Muscle of leg (tissue), 3 donors: ENCODE measurements at regions not wholly inside any gene's neighbourhood (a gene's known extent, or its start where the extent isn't known, plus 50 kb on each side); places are given as distances from the start of the nearest gene placed in this dataset.

ENCODE experiments used
- DNase-seq: peaks from one replicate; pipeline ENCODE4 v3.0.0; 2013
- H3K27ac ChIP-seq: one replicate; pipeline ENCODE4 v1.5.1; 2013; ENCODE audit warnings: mild to moderate bottlenecking, low read length, control low read depth
- H3K27me3 ChIP-seq: one replicate; pipeline ENCODE4 v1.6.1; 2013; ENCODE audit warnings: low read length; ENCODE audit not compliant: control insufficient read depth, insufficient read depth
- H3K36me3 ChIP-seq: one replicate; pipeline ENCODE4 v1.6.1; 2013; ENCODE audit warnings: low read length; ENCODE audit not compliant: control insufficient read depth, insufficient read depth
- H3K4me1 ChIP-seq: one replicate; pipeline ENCODE4 v1.6.1; 2013; ENCODE audit warnings: low read length; ENCODE audit not compliant: control insufficient read depth, insufficient read depth
- H3K4me3 ChIP-seq: one replicate; pipeline ENCODE4 v1.5.1; 2013; ENCODE audit warnings: low read length, control low read depth
- H3K9me3 ChIP-seq: replicated peaks from 2 replicates; pipeline ENCODE4 v1.6.1; 2013; ENCODE audit warnings: low read depth, low read length; ENCODE audit not compliant: control insufficient read depth
- WGBS: methylation state at CpG from one replicate; pipeline ENCODE4 v1.1.5; 2013; ENCODE audit warnings: missing lambda C conversion rate; ENCODE audit not compliant: insufficient coverage; 5-methylcytosine and 5-hydroxymethylcytosine counted together

GRCh38 chr9:108078811-108079210 lies 589.2 kb upstream of the KLF4 start:
- no peaks in the 10 kb centered on the region for H3K27me3 ChIP-seq
- H3K4me3 ChIP-seq, result no peak overlapping the region
- H3K27ac ChIP-seq, result no peak overlapping the region
- no peaks in the 10 kb centered on the region for H3K36me3 ChIP-seq
- peaks cover 14% of the 10 kb centered on the region for H3K4me1 ChIP-seq
- no peaks in the 10 kb centered on the region for H3K9me3 ChIP-seq
- DNase-seq, result peak; percentile 54
- WGBS, result no CpG with 5 or more reads among the region's 2 CpGs

GRCh38 chr9:108078375-108078774 lies 588.8 kb upstream of the KLF4 start:
- no peaks in the 10 kb centered on the region for H3K9me3 ChIP-seq
- peaks cover 14% of the 10 kb centered on the region for H3K4me1 ChIP-seq
- no peaks in the 10 kb centered on the region for H3K36me3 ChIP-seq
- H3K27me3 ChIP-seq, result no peaks in the 10 kb centered on the region
- H3K4me3 ChIP-seq, result no peak overlapping the region
- 35% methylated on average over 8 of the region's 8 CpGs for WGBS
- DNase-seq, result peak; percentile 41
- H3K27ac ChIP-seq, result no peak overlapping the region

- H3K9me3 ChIP-seq, result no peaks in the 10 kb centered on the region
- H3K27me3 ChIP-seq, result no peaks in the 10 kb centered on the region
- 48% methylated on average over 10 of the region's 10 CpGs for WGBS
- H3K4me1 ChIP-seq, result peaks cover 14% of the 10 kb centered on the region
- no peak overlapping the region for H3K27ac ChIP-seq
- no peaks in the 10 kb centered on the region for H3K36me3 ChIP-seq
- DNase-seq, result peak; percentile 60
- H3K4me3 ChIP-seq, result no peak overlapping the region
These were observed 588.0 kb upstream of the KLF4 start for GRCh38 chr9:108077556-108077955.

GRCh38 chr9:108074900-108075299 lies 585.3 kb upstream of the KLF4 start:
- H3K4me1 ChIP-seq, result peaks cover 13% of the 10 kb centered on the region
- H3K27me3 ChIP-seq, result no peaks in the 10 kb centered on the region
- no peak for DNase-seq
- 65% methylated on average over 3 of the region's 5 CpGs for WGBS
- H3K9me3 ChIP-seq, result no peaks in the 10 kb centered on the region
- no peak overlapping the region for H3K27ac ChIP-seq
- H3K4me3 ChIP-seq, result no peak overlapping the region
- no peaks in the 10 kb centered on the region for H3K36me3 ChIP-seq

- no peak overlapping the region for H3K4me3 ChIP-seq
- no peak overlapping the region for H3K27ac ChIP-seq
- peaks cover 10% of the 10 kb centered on the region for H3K4me1 ChIP-seq
- no peaks in the 10 kb centered on the region for H3K36me3 ChIP-seq
- no peak for DNase-seq
- 79% methylated on average over 4 of the region's 6 CpGs for WGBS
- no peaks in the 10 kb centered on the region for H3K9me3 ChIP-seq
- H3K27me3 ChIP-seq, result no peaks in the 10 kb centered on the region
These were observed 584.3 kb upstream of the KLF4 start for GRCh38 chr9:108073823-108074222.

GRCh38 chr9:108072740-108073139 lies 583.2 kb upstream of the KLF4 start:
- peaks cover 3% of the 10 kb centered on the region for H3K4me1 ChIP-seq
- H3K27me3 ChIP-seq, result no peaks in the 10 kb centered on the region
- H3K9me3 ChIP-seq, result no peaks in the 10 kb centered on the region
- no peak overlapping the region for H3K4me3 ChIP-seq
- no CpG with 5 or more reads among the region's 6 CpGs for WGBS
- H3K36me3 ChIP-seq, result no peaks in the 10 kb centered on the region
- DNase-seq, result no peak
- no peak overlapping the region for H3K27ac ChIP-seq

- H3K4me3 ChIP-seq, result no peak overlapping the region
- H3K9me3 ChIP-seq, result no peaks in the 10 kb centered on the region
- DNase-seq, result no peak
- no peaks in the 10 kb centered on the region for H3K36me3 ChIP-seq
- 88% methylated on average over 4 of the region's 5 CpGs for WGBS
- H3K27ac ChIP-seq, result no peak overlapping the region
- no peaks in the 10 kb centered on the region for H3K4me1 ChIP-seq
- no peaks in the 10 kb centered on the region for H3K27me3 ChIP-seq
These were observed 581.3 kb upstream of the KLF4 start for GRCh38 chr9:108070861-108071260.

- H3K4me1 ChIP-seq, result no peaks in the 10 kb centered on the region
- no peaks in the 10 kb centered on the region for H3K27me3 ChIP-seq
- no peak for DNase-seq
- H3K4me3 ChIP-seq, result no peak overlapping the region
- H3K9me3 ChIP-seq, result peaks cover 2% of the 10 kb centered on the region
- H3K27ac ChIP-seq, result no peak overlapping the region
- WGBS, result no CpG with 5 or more reads among the region's 1 CpG
- H3K36me3 ChIP-seq, result no peaks in the 10 kb centered on the region
These were observed 580.4 kb upstream of the KLF4 start for GRCh38 chr9:108069991-108070390.

- Histone ChIP-seq H3K9me3 (peaks cover 2% of the 10 kb centered on the region), H3K4me1 (no peaks in the 10 kb centered on the region), H3K27me3 (no peaks in the 10 kb centered on the region), H3K36me3 (no peaks in the 10 kb centered on the region), H3K27ac (no peak overlapping the region), H3K4me3 (no peak overlapping the region)
- WGBS, result no CpG with 5 or more reads among the region's 8 CpGs
- no peak for DNase-seq
These were observed 573.1 kb upstream of the KLF4 start for GRCh38 chr9:108062680-108063079.

- no CpG with 5 or more reads among the region's 5 CpGs for WGBS
- Histone ChIP-seq H3K27me3 (no peaks in the 10 kb centered on the region), H3K36me3 (no peaks in the 10 kb centered on the region), H3K4me3 (no peak overlapping the region), H3K4me1 (peaks cover 3% of the 10 kb centered on the region), H3K27ac (no peak overlapping the region), H3K9me3 (no peaks in the 10 kb centered on the region)
- no peak for DNase-seq
These were observed 570.6 kb upstream of the KLF4 start for GRCh38 chr9:108060175-108060574.

- no peaks in the 10 kb centered on the region for H3K27me3 ChIP-seq
- H3K27ac ChIP-seq, result no peak overlapping the region
- no peak for DNase-seq
- H3K4me1 ChIP-seq, result peaks cover 16% of the 10 kb centered on the region
- H3K36me3 ChIP-seq, result no peaks in the 10 kb centered on the region
- H3K9me3 ChIP-seq, result no peaks in the 10 kb centered on the region
- H3K4me3 ChIP-seq, result no peak overlapping the region
- WGBS, result no CpG with 5 or more reads among the region's 6 CpGs
These were observed 568.7 kb upstream of the KLF4 start for GRCh38 chr9:108058135-108058814.
